Kidney capillary endothelial cell (primary cell): ENCODE measurements at regions not wholly inside any gene's neighbourhood (a gene's known extent, or its start where the extent isn't known, plus 50 kb on each side); places are given as distances from the start of the nearest gene placed in this dataset.

Experiments used
- DNase-seq: peaks from one replicate; pipeline ENCODE4 v3.0.0-alpha.2; 2018; ENCODE audit warnings: low spot score

DNA sequence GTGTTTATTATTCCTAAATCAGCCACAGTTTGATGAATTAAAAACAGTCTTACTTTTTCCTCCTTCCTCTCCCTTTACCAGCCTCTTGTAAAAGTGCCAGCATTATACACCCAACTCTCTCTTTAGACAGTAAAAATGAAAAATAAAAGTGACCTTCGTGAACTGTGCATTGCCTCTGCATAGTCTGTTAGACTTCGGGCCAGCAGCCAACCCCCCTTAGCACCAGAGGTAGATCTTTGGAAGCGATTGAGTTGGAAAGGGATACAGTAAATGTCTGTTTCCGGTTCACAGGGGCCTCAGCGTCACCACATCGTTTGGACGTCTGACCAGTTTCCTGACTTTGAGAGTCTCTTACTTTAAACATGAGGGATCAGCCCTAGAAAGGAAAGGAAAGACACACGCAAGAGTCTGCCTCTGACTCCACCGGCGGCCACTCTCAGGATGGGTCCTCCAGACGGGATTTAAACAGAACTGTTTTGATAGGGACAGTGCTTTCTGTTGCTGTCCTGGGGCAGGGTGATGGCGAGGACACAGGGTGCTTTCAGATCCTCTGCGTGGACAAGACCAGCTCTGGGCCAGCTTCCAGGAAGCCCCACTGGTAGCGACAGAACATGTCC, 206.6 kb upstream of the PREP start:
- peak; percentile 93 for DNase-seq

- peak; percentile 62 for DNase-seq
Observed at GRCh38 chr6:105608711-105609374, 206.0 kb upstream of the PREP start.

DNA sequence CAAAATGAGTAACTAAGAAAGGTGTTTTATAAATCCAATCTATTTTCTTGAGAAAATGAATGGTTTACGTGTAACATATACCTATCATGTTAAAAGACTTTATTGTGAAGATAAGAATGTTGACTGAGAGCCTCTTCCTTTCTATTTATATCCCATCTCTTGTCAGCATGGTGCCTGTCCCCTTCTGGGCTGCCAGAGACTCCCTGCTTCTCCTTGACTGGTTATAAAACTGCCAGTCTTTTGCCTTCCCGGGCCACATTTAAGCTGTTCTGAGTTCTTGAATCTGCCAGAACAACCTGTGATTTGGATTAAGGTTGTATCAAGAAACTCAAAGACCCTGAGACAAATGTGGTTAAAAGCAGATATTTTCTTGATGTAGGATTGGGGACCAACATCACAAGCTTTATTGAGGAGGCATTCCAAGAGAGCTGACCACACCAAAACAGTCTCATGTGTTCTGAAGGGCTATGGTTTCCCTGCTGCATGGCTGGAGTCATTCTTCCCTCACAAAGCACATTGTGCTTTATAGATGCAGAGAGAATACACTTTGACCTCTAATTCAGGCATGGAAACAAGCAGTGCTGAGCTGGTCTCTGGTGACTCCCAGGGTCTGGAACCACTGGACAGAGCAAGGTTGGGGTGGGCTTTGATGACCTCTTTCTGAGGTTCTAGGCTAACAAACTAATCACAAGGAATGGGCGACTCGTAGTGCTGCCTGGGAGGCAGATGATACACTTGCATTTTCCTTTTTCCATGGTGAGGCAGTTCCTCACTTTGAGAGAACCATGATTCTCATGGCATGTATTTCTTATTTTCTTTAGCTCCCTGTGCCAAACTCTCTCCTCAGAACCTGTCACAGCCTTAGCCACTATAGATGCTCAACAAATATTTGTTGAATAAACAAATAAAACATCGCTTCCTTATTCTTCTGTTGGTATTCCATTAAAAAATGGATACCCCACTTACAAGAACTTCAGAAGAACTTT, 205.0 kb upstream of the PREP start:
- DNase-seq: no peak

DNA sequence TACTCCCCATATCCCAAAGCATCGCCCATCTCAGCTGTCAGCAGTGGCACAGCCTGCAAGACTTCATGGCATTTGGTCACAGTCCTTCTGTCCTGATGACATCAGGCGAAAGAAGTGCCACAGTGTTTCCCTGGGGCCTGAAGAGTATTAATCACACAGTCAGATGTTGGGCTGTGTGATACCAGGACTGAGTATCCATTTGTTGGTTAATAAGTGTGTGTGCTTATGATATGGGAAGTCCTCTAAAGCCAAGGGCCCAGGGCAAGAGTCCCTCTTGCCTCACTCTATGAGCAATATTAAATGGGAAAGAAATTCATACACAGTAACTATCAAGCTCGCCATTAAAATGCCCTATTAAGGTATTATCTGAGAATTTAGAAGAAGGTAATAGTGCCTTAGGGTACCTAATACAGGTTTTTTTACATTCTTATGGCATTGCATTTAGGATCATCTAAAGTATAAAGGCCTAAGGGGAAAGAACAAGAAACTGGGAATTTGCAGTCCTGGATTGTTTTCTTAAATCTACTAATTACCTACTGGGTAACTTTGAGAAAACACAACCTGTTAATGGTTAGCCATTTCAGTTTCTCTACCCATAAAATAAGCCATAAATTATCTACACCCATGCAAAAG, 204.1 kb upstream of the PREP start:
- DNase-seq: no peak

DNA sequence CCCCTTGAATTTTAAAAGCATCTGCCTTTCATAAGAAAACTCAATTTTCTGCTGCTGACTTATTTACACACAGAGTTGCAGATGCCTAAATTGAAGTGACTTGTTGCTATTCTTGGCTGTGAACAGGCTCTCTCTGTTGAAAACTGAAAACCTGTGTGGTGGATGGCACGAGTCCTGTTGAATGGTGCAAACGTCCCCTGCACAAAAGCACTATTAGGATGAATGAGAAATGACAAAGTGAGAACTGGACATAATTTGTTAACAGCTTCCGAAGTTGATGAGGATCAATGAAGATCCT, 201.7 kb upstream of the PREP start:
- no peak for DNase-seq

DNA sequence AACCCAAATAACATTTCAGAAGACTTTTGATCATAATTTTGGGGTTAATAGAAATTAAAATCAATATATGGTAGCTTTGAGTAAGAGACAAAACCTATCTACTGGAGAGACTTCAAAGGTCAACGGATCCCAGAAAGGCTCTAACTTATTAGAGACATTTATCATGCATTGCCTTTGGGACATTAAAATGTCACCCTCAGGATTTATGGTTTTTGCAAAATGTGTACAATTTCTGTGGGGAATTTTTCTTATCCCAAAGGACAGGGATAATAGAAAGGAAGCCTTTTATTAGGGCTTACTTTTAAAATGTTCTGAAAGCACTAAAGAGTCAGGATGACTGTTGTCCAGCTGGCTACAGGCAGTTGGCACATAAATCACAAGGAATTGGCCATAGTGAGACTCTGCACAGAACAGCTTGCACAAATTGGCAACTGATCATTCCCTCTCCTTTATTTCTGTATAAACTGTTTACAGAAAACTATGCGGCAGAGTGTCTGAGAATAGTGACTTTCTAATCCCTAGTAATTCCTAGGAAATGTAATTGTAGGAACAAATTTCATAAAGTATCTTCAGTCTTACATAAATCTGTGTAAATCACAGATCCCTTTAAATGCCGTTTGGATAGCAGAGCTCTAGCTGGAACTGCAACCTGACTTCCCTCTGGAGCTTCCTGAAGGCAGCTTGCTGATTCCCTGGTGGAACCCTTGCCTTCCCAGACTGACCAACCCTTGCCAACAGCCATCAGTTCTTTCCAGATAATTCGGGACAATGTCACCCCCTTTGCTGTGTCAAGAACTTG, 201.1 kb upstream of the PREP start:
- no peak for DNase-seq

GRCh38 chr6:105601541-105602236, 198.8 kb upstream of the PREP start:
- DNase-seq: no peak

GRCh38 chr6:105600336-105601260, 197.7 kb upstream of the PREP start:
- DNase-seq: no peak

GRCh38 chr6:105598264-105598663, 195.4 kb upstream of the PREP start:
- no peak for DNase-seq

DNA sequence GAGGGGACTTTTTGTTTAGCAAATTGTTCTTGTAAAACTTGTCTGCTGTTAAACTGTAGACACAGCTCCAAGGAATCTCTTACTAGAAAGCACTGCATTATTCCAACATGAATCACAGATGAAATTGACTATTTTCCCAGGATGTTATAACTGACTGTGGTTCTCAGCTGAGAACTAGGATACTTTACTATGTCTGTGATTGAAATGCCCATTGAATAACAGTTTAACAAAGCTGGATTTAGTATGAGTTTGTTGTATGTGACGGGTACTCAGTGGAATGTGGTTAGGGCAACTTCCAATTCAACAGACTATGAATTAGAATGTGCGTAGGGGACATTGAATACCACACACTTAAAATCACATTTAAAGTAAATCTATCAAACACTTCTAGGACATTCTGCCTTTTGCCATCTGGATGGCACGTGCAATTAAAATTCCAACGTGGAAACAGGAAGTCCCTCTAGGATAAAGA, 193.4 kb upstream of the PREP start:
- DNase-seq: peak; percentile 92

DNA sequence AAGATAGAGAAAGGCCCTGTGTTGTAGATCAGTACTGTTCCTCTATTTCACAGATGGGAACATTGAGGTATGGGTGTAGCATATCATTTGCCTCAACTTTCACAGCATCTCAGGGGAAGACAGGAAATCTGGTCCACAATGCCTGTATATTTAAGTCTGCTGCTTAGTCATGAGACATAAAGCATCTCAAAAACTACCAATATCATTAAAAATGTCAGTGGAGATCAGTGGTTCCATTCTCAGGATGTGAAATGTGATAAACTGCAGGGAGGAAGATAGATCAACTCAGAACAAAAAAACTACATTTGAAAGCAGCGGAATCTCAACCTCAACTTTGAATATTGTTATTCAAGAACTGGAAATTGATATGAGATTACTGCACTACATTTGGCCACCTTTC, 192.9 kb upstream of the PREP start:
- peak; percentile 23 for DNase-seq

DNA sequence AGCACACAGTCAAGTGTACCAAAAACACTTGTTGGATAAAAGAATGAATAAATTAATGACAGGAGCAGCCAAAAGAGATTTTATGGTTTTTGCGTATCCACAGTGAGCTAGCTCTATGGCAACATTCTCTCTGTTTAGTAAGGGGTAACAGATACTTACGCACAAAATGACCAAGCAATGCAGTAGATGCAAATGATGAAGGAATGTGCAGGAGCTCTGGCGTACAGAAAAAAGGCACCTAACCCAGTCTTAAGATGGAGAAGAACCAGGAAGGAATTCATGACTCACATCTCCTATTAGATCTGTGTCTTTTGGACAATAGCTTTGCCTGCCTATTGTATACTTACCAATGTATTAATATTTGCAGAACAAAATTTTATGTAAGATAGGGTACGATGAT, 191.9 kb upstream of the PREP start:
- DNase-seq: peak; percentile 63

- DNase-seq: no peak
Observed at GRCh38 chr6:105593805-105594671, 191.2 kb upstream of the PREP start.

- DNase-seq: peak; percentile 33
Observed at GRCh38 chr6:105593056-105593690, 190.3 kb upstream of the PREP start.

DNA sequence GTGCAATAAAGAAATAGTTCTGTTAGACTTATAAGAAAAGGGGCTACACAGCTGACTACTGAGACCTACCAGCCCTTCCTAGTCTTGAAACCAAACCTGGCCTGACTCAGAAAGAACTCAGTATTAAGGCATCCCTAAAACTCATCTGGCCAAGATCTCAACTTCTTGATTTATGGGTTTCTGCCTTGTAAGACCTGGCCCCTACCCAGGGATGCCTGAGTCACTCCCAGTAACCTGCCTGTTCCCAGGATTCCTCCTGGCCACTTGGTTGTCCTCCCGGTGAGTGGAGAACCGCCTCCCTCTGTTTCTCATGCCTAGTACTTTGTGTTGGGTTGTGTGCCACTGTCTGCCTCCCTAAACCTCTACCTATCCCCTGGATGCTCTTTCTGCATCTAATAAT, 189.4 kb upstream of the PREP start:
- DNase-seq: no peak

DNA sequence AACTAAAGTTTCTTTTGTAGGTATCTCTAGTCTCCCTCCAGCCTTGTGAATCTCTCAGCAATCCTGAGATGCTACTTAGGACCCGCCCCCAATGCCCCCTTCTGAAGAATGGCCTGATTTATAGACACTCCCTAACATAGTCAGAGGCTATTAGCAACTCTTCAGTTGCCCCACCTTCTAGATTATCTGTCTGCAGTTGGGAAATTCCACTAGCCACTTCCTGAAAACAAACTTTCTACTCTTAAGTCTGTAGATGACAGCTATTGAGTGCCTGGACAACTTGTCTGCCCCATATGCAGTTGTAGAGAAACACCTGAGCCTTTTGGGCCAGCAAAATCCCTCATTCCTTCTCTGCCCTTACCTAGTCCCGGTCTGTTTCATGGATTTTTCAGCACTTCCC, 188.2 kb upstream of the PREP start:
- no peak for DNase-seq

DNA sequence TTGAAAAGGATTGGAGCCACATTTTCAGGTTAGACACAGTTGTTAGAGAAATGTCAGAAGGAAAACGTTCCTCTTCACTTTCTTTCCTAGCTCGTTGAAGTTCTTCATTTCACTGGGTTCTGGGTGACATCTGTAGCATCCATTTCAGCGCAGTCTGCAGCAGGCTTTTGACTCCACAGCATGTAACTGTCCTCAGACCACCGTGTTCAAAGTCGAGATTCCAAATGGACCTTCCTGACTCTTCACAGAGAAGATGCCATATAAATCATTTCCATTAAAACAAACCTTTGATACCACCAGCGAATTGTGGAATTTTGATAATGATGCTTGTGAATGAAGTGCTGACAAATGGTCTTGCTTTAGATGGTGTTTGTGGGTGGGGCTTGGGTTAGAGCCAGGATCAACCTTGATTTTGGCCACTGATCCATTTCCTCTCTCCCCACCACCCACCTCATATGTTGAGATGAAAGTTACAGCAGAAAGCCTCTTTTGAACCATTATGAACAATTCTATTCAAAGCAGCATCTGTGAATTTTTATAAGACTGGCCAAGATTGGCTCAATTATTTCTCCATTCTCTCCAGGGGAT, 185.3 kb upstream of the PREP start:
- DNase-seq: no peak
